GM18511 (cell line): ENCODE measurements at regions not wholly inside any gene's neighbourhood (a gene's known extent, or its start where the extent isn't known, plus 50 kb on each side); places are given as distances from the start of the nearest gene placed in this dataset.
A peak's percentile ranks its signal among the peaks of the same experiment; 100 is the strongest.
"Not testable (repeated sequence)": the region's sequence is repeated elsewhere in the genome, so short reads cannot be mapped to it uniquely, and the experiment has no call there.

Experiments
- ATAC-seq: cut with Tn5 transposase; IDR thresholded peaks from one replicate; pipeline ENCODE4 v1.9.1; 2021; ENCODE audit warnings: mild to moderate bottlenecking, moderate library complexity; ENCODE audit not compliant: unreplicated experiment

DNA sequence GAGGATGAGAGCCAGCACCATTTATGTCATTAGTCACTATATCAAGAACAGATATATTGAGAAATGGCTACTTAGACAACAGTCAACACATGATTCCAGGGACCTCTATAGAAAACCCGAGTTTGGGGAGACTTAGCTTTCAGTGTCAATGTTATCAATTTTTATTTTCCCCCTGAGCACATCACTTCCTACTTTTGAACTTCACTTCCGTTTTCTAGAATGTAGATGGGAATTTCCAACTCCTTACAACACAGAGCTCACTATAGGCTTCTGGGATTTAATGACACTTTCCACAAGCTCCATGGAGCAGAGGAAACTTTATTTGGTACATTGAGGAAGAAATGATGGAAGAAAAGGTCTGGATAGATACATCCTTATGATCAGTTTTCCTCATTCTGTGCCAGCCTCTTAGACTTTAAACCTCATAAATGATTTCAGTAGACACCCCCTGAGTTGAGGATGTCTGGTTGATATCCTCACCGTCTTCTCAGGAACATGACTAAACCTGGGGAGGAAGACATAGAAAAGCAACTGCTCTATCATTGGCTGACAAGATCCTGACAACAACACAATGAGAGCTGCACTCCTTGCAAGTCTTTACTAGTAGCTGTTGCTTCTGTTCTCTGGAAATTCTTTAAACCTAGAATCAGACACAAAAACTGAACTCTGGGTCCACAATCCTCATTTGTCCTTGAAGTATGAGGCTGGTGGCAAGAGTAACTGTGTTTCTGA lies 449.4 kb upstream of the OR4E1 start:
- ATAC-seq, result no peak

- no peak for ATAC-seq
Measured at GRCh38 chr14:22122227-22122818, 448.7 kb upstream of the OR4E1 start.

GRCh38 chr14:22118899-22119477 lies 445.4 kb upstream of the OR4E1 start:
- no peak for ATAC-seq

- no peak for ATAC-seq
Measured at GRCh38 chr14:22113401-22113800, 439.8 kb upstream of the OR4E1 start.

DNA sequence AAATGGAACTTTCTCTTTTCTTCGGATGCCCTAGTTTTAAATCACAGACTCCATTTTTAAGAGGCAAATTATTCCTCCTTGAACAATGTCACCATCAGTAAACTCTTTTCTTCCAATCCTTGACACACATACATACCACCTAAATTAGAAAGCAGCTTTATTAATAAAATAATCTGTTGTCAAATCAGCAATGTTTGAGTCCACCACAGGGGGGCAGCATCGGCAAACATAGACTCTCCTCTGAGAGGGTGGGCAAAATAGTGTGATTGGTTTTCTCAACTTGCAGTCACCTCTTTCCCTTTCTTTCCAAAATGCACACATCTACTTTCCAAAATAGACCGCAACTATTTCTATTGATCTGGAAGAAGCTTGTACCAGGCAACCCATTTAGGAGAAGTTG lies 438.4 kb upstream of the OR4E1 start:
- ATAC-seq, result no peak

GRCh38 chr14:22107753-22108152 lies 434.1 kb upstream of the OR4E1 start:
- ATAC-seq, result no peak

GRCh38 chr14:22106700-22107697 lies 433.4 kb upstream of the OR4E1 start:
- no peak for ATAC-seq

DNA sequence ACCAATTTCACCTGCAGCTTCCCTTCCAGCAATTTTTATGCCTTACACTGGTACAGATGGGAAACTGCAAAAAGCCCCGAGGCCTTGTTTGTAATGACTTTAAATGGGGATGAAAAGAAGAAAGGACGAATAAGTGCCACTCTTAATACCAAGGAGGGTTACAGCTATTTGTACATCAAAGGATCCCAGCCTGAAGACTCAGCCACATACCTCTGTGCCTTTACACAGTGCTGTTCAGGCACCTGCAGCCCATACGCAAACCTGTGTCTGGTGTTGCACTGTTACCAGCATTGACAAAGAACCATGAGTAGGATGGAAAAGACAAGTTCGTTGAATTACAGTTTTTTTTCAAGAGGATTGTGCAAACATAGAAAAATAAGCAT lies 432.0 kb upstream of the OR4E1 start:
- ATAC-seq, result no peak

DNA sequence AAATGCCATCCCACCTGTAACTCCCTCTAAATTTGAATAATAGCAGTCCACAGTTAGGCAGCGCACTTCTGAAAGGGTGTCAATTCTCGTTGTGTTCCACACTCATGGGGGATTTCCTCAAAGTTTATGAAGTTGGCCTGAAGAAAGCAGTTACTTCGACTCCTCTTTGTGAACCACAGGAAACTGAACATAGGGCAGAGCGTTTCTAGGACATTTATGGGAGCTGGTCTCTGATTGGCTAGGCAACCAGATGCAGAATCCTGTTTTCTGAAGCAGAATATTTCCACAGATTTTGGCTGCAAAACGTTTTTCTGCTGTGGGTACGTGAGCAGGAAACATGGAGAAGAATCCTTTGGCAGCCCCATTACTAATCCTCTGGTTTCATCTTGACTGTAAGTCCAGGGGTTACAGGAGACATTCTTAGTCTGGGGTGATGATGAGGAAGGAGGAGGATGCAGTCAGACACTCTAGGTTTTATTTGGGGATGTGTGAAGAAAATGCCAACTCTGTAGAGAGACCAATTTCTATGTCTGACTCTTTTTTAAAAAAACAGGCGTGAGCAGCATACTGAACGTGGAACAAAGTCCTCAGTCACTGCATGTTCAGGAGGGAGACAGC lies 431.5 kb upstream of the OR4E1 start:
- ATAC-seq, result no peak

GRCh38 chr14:22100764-22101120 lies 427.1 kb upstream of the OR4E1 start:
- not testable (repeated sequence) for ATAC-seq

DNA sequence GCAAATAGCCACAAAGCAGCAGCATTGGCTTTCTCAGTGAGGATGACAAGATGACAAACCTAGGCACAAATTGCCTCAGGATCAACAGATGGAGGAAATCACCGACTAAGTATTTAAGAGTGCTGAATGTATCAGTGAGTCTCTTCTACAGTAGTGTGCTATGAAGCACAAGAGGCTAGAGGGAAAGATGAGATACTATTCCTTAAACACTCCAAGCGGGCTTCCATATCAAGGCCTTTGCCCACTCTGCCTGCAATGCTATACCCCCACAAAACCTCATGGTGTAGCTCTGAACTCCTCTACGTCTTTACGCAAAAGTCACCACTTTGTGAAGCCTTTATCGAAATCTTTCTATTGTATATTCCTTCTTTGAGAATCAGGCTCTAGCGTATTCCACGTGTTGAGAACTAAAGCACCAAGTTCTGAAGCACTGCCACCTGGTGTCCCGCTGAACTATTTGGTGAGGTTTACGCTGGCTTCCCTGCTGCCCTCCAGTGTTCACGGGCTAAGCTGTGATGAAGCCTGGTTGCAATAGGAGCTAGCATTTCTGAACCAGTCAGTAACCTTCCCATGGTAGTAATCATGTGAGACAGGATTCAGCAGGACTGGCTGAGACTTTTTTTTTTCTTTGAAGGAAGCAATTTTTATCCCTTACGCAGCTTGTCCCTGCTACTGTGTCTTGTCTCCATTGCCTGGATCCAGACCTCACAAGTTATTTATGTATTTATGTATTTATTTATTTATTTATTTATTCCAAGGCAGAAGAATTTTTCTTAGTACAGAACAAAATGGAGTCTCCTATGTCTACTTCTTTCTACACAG lies 426.5 kb upstream of the OR4E1 start:
- peak; percentile 77 for ATAC-seq

GRCh38 chr14:22098435-22098834 lies 424.8 kb upstream of the OR4E1 start:
- ATAC-seq, result no peak

- ATAC-seq, result no peak
Measured at GRCh38 chr14:22097586-22098292, 424.1 kb upstream of the OR4E1 start.

DNA sequence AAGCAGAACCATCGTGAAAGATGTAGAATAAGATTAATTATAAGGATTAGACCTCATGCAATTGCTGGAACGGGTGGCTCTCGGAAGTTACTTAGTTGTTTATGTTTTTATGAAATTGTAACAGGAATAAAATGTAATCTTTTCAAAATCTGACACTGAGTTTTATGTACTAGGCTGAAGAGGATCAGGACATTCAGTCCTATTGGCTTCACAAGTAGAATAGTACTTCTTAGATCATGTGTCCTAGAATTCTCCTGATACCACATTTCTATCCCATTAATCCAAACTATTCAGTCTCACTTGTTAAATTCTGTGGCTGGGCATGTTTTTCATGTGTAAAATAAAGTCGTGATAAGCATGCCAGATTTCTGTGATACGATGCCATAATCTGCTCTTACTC lies 423.5 kb upstream of the OR4E1 start:
- no peak for ATAC-seq

DNA sequence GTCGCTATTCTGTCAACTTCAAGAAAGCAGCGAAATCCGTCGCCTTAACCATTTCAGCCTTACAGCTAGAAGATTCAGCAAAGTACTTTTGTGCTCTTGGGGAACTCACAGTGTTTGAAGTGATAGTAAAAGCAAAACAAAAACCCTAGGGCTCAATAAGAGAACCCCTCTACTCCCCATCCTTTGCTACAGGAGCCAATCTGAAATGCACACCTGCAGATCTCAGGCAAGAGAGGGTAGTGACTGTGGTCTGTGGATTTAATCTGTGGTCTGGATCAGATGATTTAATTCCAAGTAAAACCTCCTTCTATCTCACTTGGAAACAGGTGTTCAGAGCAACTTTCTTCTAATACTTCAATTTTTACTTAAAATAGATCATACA lies 422.9 kb upstream of the OR4E1 start:
- no peak for ATAC-seq

- ATAC-seq, result no peak
Measured at GRCh38 chr14:22095860-22096513, 422.4 kb upstream of the OR4E1 start.

DNA sequence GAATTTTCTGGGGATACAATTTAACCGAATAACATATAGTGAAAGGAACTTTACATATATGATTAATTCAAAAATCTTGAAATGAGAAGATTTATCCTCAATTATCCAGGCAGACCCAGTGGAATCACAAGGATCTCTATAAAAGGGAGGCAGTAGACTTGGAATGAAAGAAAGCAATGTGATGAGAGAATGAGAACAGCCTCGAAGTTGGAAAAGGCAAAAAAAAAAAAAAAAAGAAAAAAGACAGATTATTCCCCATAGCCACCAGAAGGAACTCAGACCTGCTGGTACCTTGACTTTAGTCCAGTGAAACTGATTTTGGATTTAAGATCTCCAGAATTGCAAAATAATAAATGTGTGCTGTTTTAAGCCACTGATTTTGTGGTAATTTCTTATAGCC lies 416.3 kb upstream of the OR4E1 start:
- no peak for ATAC-seq

DNA sequence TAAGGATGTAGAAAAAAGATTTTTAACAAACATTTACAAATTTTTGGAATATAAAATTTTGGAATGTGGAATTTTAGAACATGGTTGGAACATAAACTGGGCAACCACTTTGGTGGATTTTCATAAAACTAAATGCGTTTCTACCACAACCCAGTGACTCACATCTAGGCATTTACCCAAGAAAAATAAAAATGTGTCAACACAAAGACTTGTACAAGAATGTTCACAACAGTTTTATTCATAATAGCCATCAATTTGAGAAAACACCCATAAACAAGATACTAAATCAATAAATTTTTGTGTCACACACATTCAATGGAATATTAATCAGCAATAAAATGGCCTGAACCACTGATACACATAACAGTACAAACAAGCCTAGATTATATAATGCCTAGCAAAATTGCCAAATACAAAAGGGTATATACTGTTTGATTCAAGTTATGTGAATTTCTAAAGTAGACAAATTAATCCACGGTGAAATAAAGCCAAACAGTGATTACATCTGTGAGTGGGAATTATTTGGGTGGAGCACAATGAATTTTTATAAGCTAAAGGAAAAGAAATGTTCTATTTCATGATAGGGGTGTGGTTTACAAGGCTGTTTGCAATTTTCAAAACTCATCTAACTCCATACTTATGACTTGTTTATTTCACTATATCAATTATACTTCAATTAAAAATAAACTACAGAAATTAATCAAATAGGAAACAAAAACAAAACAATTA lies 415.2 kb upstream of the OR4E1 start:
- ATAC-seq, result no peak
